Activated CD8-positive, alpha-beta T cell treated with anti-CD3 and anti-CD28 coated beads for 36 hours (primary cell): ENCODE measurements at regions not wholly inside any gene's neighbourhood (a gene's known extent, or its start where the extent isn't known, plus 50 kb on each side); places are given as distances from the start of the nearest gene placed in this dataset.

Experiments
- ATAC-seq: fragments of 200-7000 bp; cut with Tn5 transposase; one replicate; pipeline ENCODE4 v1.10.0; 2021; ENCODE audit warnings: mild to moderate bottlenecking, moderate library complexity
- CTCF ChIA-PET: fragments of 350-600 bp; sonication (Branson Sonifier 250); formaldehyde crosslinking; loops from one replicate; lab custom pipeline; 2021; ENCODE audit warnings: antibody characterized with exemption; lab: Charles Lee
- POLR2A ChIA-PET: fragments of 350-600 bp; sonication (Branson Sonifier 250); formaldehyde crosslinking; loops from one replicate; lab custom pipeline; 2021; ENCODE audit warnings: antibody characterized with exemption; lab: Charles Lee
- DNase-seq: peaks from one replicate; pipeline ENCODE4 v3.0.0-alpha.2; 2020
- H3K27ac Mint-ChIP-seq: one replicate; pipeline ENCODE4 v1.8.0; 2021; ENCODE audit warnings: mild to moderate bottlenecking, mixed read lengths
- H3K27me3 Mint-ChIP-seq: one replicate; pipeline ENCODE4 v1.8.0; 2021; ENCODE audit warnings: mixed read lengths
- H3K36me3 Mint-ChIP-seq: one replicate; pipeline ENCODE4 v1.8.0; 2021; ENCODE audit warnings: low read depth, mixed read lengths
- H3K4me1 Mint-ChIP-seq: one replicate; pipeline ENCODE4 v1.8.0; 2021; ENCODE audit warnings: low read depth, mixed read lengths
- H3K4me3 Mint-ChIP-seq: one replicate; pipeline ENCODE4 v1.8.0; 2021; ENCODE audit warnings: mild to moderate bottlenecking, moderate library complexity, mixed read lengths
- H3K9me3 Mint-ChIP-seq: one replicate; pipeline ENCODE4 v1.8.0; 2021; ENCODE audit warnings: mixed read lengths
- CTCF ChIP-seq: fragments of 200-600 bp; IDR thresholded peaks from one replicate; pipeline ENCODE4 v1.8.0; 2022; ENCODE audit warnings: antibody characterized with exemption, mild to moderate bottlenecking
- intact Hi-C: fragments of 100-400 bp; cut with micrococcal nuclease; formaldehyde crosslinking; loops from one replicate; pipeline ENCODE4 v1.10.0; 2022

GRCh38 chr16:65343556-65343955, 221.7 kb upstream of the CDH11 start:
- no peak overlapping the region for H3K27ac Mint-ChIP-seq
- TF ChIP-seq CTCF: no peak
- intact Hi-C loops: no loop called here
- no peak for ATAC-seq
- no peaks in the 10 kb centered on the region for H3K36me3 Mint-ChIP-seq
- DNase-seq: no peak
- no peaks in the 10 kb centered on the region for H3K4me1 Mint-ChIP-seq
- H3K9me3 Mint-ChIP-seq: peaks cover 4% of the 10 kb centered on the region
- H3K4me3 Mint-ChIP-seq: no peak overlapping the region
- H3K27me3 Mint-ChIP-seq: no peaks in the 10 kb centered on the region
- POLR2A ChIA-PET: no interaction called here
- CTCF ChIA-PET: no interaction called here

- H3K4me1 Mint-ChIP-seq: no peaks in the 10 kb centered on the region
- intact Hi-C loops: no loop called here
- H3K27ac Mint-ChIP-seq: no peak overlapping the region
- ChIA-PET POLR2A (no interaction called here), CTCF (no interaction called here)
- H3K27me3 Mint-ChIP-seq: no peaks in the 10 kb centered on the region
- no peaks in the 10 kb centered on the region for H3K36me3 Mint-ChIP-seq
- no peak for DNase-seq
- H3K4me3 Mint-ChIP-seq: no peak overlapping the region
- no peak for ATAC-seq
- H3K9me3 Mint-ChIP-seq: peaks cover 4% of the 10 kb centered on the region
- no peak for TF ChIP-seq CTCF
Measured at GRCh38 chr16:65342231-65342866, 220.5 kb upstream of the CDH11 start.

- no peak overlapping the region for H3K27ac Mint-ChIP-seq
- H3K36me3 Mint-ChIP-seq: no peaks in the 10 kb centered on the region
- H3K4me1 Mint-ChIP-seq: no peaks in the 10 kb centered on the region
- ATAC-seq: no peak
- ChIA-PET POLR2A (no interaction called here), CTCF (no interaction called here)
- intact Hi-C loops: no loop called here
- TF ChIP-seq CTCF: no peak
- DNase-seq: no peak
- H3K27me3 Mint-ChIP-seq: no peaks in the 10 kb centered on the region
- H3K4me3 Mint-ChIP-seq: no peak overlapping the region
- peaks cover 4% of the 10 kb centered on the region for H3K9me3 Mint-ChIP-seq
Measured at GRCh38 chr16:65339062-65339461, 217.2 kb upstream of the CDH11 start.

- POLR2A ChIA-PET: no interaction called here
Measured at GRCh38 chr16:65336160-65336559, 214.3 kb upstream of the CDH11 start.

GRCh38 chr16:65334081-65334480, 212.2 kb upstream of the CDH11 start:
- no peak for ATAC-seq
- H3K9me3 Mint-ChIP-seq: peaks cover 1% of the 10 kb centered on the region
- no peak overlapping the region for H3K27ac Mint-ChIP-seq
- DNase-seq: no peak
- H3K4me1 Mint-ChIP-seq: no peaks in the 10 kb centered on the region
- intact Hi-C loops: no loop called here
- ChIA-PET POLR2A (no interaction called here), CTCF (no interaction called here)
- no peak overlapping the region for H3K4me3 Mint-ChIP-seq
- H3K27me3 Mint-ChIP-seq: no peaks in the 10 kb centered on the region
- TF ChIP-seq CTCF: no peak
- no peaks in the 10 kb centered on the region for H3K36me3 Mint-ChIP-seq

More at GRCh38 chr16:65336160-65336559, 214.3 kb upstream of the CDH11 start:
- no peak for ATAC-seq
- CTCF ChIA-PET: no interaction called here
- no peak overlapping the region for H3K27ac Mint-ChIP-seq
- H3K9me3 Mint-ChIP-seq: peaks cover 3% of the 10 kb centered on the region
- no peak overlapping the region for H3K4me3 Mint-ChIP-seq
- H3K27me3 Mint-ChIP-seq: no peaks in the 10 kb centered on the region
- no peak for DNase-seq
- H3K4me1 Mint-ChIP-seq: no peaks in the 10 kb centered on the region
- H3K36me3 Mint-ChIP-seq: no peaks in the 10 kb centered on the region
- no peak for TF ChIP-seq CTCF
- intact Hi-C loops: no loop called here
